HepG2 (cell line): ENCODE measurements at regions not wholly inside any gene's neighbourhood (a gene's known extent, or its start where the extent isn't known, plus 50 kb on each side); places are given as distances from the start of the nearest gene placed in this dataset.

Source experiments
- ARID5B ChIP-seq: IDR thresholded peaks from 2 replicates; pipeline ENCODE4 v1.4.0; 2020; ENCODE audit warnings: mild to moderate bottlenecking, missing genetic modification reagents
- ATM ChIP-seq: fragments of 450-650 bp; IDR thresholded peaks from 2 replicates; pipeline ENCODE4 v1.7.1; 2017; ENCODE audit warnings: mild to moderate bottlenecking, borderline replicate concordance
- GPN1 ChIP-seq: sonication (generic); formaldehyde crosslinking; IDR thresholded peaks from 2 replicates; pipeline ENCODE4 v1.5.1; 2020; ENCODE audit warnings: missing genetic modification reagents, borderline replicate concordance
- HDAC1 ChIP-seq: sonication (generic); formaldehyde crosslinking; IDR thresholded peaks from 2 replicates; pipeline ENCODE4 v1.5.1; 2020; ENCODE audit warnings: mild to moderate bottlenecking, missing genetic modification reagents
- HOMEZ ChIP-seq: IDR thresholded peaks from 2 replicates; pipeline ENCODE4 v1.6.1; 2016; ENCODE audit warnings: low read depth
- HOXD1 ChIP-seq: sonication (generic); formaldehyde crosslinking; IDR thresholded peaks from 2 replicates; pipeline ENCODE4 v1.5.0; 2020; ENCODE audit warnings: missing genetic modification reagents
- IRX3 ChIP-seq: sonication (generic); formaldehyde crosslinking; IDR thresholded peaks from 2 replicates; pipeline ENCODE4 v1.8.1; 2023; ENCODE audit warnings: mild to moderate bottlenecking, low read depth, missing genetic modification reagents, borderline replicate concordance
- JUN ChIP-seq: sonication (generic); formaldehyde crosslinking; IDR thresholded peaks from 2 replicates; pipeline ENCODE4 v1.4.0; 2020; ENCODE audit warnings: mild to moderate bottlenecking, missing genetic modification reagents
- MIER3 ChIP-seq: IDR thresholded peaks from 2 replicates; pipeline ENCODE4 v1.6.1; 2016; ENCODE audit warnings: missing compliant biosample characterization, borderline replicate concordance
- NFIC ChIP-seq: IDR thresholded peaks from 2 replicates; pipeline ENCODE4 v1.6.1; 2012; ENCODE audit warnings: mild to moderate bottlenecking, low read length, inconsistent platforms
- NFYC ChIP-seq: IDR thresholded peaks from 2 replicates; pipeline ENCODE4 v1.6.1; 2016; ENCODE audit warnings: missing genetic modification reagents, missing compliant biosample characterization
- PITX1 ChIP-seq: sonication (generic); formaldehyde crosslinking; IDR thresholded peaks from 2 replicates; pipeline ENCODE4 v1.5.1; 2020; ENCODE audit warnings: mild to moderate bottlenecking, missing genetic modification reagents
- SAP130 ChIP-seq: IDR thresholded peaks from 2 replicates; pipeline ENCODE4 v1.6.1; 2016; ENCODE audit warnings: low read depth
- SMAD9 ChIP-seq: sonication (generic); formaldehyde crosslinking; IDR thresholded peaks from 2 replicates; pipeline ENCODE4 v1.5.1; 2020; ENCODE audit warnings: mild to moderate bottlenecking, missing genetic modification reagents
- SOX13 ChIP-seq, 3 experiments: fragments of 450-650 bp in 1 of 3; sonication (generic) in 1 of 3; formaldehyde crosslinking in 1 of 3; IDR thresholded peaks in 2 of 3; conservative IDR thresholded peaks in 1 of 3; 2 replicates each; pipeline versions ENCODE4 v1.5.0 to v1.6.1; 2016 to 2020; ENCODE audit warnings: antibody characterized with exemption in 1 of 3, mild to moderate bottlenecking in 1 of 3, missing compliant biosample characterization in 1 of 3, missing genetic modification reagents in 1 of 3, moderate library complexity in 1 of 3
- SP4 ChIP-seq: sonication (generic); formaldehyde crosslinking; IDR thresholded peaks from 2 replicates; pipeline ENCODE4 v1.8.1; 2023; ENCODE audit warnings: mild to moderate bottlenecking, missing genetic modification reagents
- ZNF441 ChIP-seq: sonication (generic); formaldehyde crosslinking; IDR thresholded peaks from 2 replicates; pipeline ENCODE4 v1.7.0; 2021; ENCODE audit warnings: missing genetic modification reagents, borderline replicate concordance
- ZNF572 ChIP-seq: sonication (generic); formaldehyde crosslinking; IDR thresholded peaks from 2 replicates; pipeline ENCODE4 v1.5.1; 2020; ENCODE audit warnings: mild to moderate bottlenecking, missing genetic modification reagents
- ZNF644 ChIP-seq: IDR thresholded peaks from 2 replicates; pipeline ENCODE4 v1.6.1; 2016; ENCODE audit warnings: low read depth
- ZNF724P ChIP-seq: sonication (generic); formaldehyde crosslinking; IDR thresholded peaks from 2 replicates; pipeline ENCODE4 v1.8.0; 2022; ENCODE audit warnings: missing genetic modification reagents, borderline replicate concordance
- TF ChIP-seq, protein P1 (sequence below): sonication (generic); formaldehyde crosslinking; IDR thresholded peaks from 2 replicates; pipeline ENCODE4 v1.9.0; 2022; ENCODE audit warnings: low read depth, missing genetic modification reagents

DNA sequence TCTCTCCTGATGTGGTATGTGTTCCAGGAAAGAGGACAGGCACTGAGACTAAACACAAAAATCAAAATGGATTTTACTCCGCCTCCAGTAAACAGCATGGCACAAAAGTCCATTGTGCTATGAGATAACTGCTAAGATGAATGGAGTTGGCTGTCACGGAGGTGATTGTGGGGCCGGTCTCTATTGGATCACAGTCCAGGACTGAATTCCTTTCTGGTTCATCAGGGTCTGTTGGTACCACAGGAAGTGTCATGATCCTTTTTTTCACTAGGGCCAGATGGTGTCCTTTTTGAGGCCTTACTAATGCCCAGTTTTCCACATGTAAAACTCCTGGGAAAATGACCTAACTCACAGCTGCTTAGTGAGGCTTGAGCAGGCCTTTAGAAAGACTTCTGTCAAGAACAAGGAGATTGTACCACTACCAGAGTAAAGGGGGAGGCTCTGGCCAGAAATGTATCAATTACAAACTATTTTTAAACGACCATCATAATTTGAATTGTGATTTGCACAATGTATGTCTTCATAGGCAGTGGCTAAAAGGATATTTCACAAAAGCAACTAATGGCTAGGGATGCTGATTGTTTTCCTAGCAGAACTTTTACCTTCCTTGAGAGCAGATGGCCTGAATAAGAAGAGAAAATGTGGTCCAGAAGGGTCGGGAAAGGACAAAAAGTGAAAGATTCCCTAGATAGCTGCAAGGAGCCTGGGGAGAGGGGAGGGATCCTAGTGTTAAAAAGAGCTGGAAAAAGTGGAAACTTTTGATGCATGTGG lies 192.2 kb upstream of the POU3F2 start (continued):
- TF ChIP-seq MIER3 = peak; percentile 49; the same call in 1 of the 2 replicates
- TF ChIP-seq JUN (CRISPR knock-in tag) = 0 out of 2 replicates have a peak, but pooled peaks have one; percentile 23
- 0 out of 2 replicates have a peak, but pooled peaks have one; percentile 36 for TF ChIP-seq PITX1 (CRISPR knock-in tag)
- no peak for TF ChIP-seq SMAD9
- TF ChIP-seq NFIC = peak; percentile 51; the same call in 1 of the 2 replicates
- TF ChIP-seq SP4 (CRISPR knock-in tag) = no peak
- no peak for TF ChIP-seq GPN1
- TF ChIP-seq NFYC (CRISPR knock-in tag) = peak; percentile 17; the same call in 1 of the 2 replicates
- TF ChIP-seq ATM = no peak
- TF ChIP-seq HOXD1 (CRISPR knock-in tag) = 0 out of 2 replicates have a peak, but pooled peaks have one; percentile 38
- TF ChIP-seq IRX3 = no peak
- peak; percentile 49 for TF ChIP-seq SAP130
- TF ChIP-seq SOX13 (IDR thresholded peaks at IDR 0.05) = peak; percentile 89
- peak in 1 of 2 experiments; percentile 98; a peak in 2 of 4 replicates for TF ChIP-seq SOX13 (CRISPR knock-in tag; conservative IDR thresholded peaks at IDR 0.05 in 1 of 2, IDR thresholded peaks at IDR 0.05 in 1 of 2)
- TF ChIP-seq ZNF441 (CRISPR knock-in tag) = peak; percentile 60; the same call in 1 of the 2 replicates
- 0 out of 2 replicates have a peak, but pooled peaks have one; percentile 30 for TF ChIP-seq HDAC1 (CRISPR knock-in tag)
- TF ChIP-seq ARID5B (CRISPR knock-in tag) = peak; percentile 87
- TF ChIP-seq ZNF644 (CRISPR knock-in tag) = peak; percentile 62; the same call in 1 of the 2 replicates
- TF ChIP-seq ZNF724P (CRISPR knock-in tag) = no peak
- peak; percentile 43; the same call in 1 of the 2 replicates for TF ChIP-seq HOMEZ (CRISPR knock-in tag)
- TF ChIP-seq, protein P1, sequence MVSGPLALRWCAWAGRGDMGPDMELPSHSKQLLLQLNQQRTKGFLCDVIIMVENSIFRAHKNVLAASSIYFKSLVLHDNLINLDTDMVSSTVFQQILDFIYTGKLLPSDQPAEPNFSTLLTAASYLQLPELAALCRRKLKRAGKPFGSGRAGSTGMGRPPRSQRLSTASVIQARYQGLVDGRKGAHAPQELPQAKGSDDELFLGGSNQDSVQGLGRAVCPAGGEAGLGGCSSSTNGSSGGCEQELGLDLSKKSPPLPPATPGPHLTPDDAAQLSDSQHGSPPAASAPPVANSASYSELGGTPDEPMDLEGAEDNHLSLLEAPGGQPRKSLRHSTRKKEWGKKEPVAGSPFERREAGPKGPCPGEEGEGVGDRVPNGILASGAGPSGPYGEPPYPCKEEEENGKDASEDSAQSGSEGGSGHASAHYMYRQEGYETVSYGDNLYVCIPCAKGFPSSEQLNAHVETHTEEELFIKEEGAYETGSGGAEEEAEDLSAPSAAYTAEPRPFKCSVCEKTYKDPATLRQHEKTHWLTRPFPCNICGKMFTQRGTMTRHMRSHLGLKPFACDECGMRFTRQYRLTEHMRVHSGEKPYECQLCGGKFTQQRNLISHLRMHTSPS (CRISPR knock-in tag) = no peak
- no peak for TF ChIP-seq ZNF572
